Glutamatergic neuron (in vitro differentiated cells): ENCODE measurements at regions not wholly inside any gene's neighbourhood (a gene's known extent, or its start where the extent isn't known, plus 50 kb on each side); places are given as distances from the start of the nearest gene placed in this dataset.

Experiments
- DNase-seq: peaks from one replicate; pipeline ENCODE4 v3.0.0; 2022
- H3K27ac Mint-ChIP-seq: one replicate; pipeline ENCODE4 v1.8.0; 2020; ENCODE audit warnings: mild to moderate bottlenecking, mixed read lengths, inconsistent platforms; ENCODE audit not compliant: unreplicated experiment
- H3K27me3 Mint-ChIP-seq: one replicate; pipeline ENCODE4 v1.8.0; 2020; ENCODE audit warnings: mild to moderate bottlenecking, moderate library complexity, mixed read lengths, inconsistent platforms; ENCODE audit not compliant: unreplicated experiment
- H3K36me3 Mint-ChIP-seq: one replicate; pipeline ENCODE4 v1.8.0; 2020; ENCODE audit warnings: mild to moderate bottlenecking, mixed read lengths, inconsistent platforms; ENCODE audit not compliant: unreplicated experiment
- H3K4me1 Mint-ChIP-seq: one replicate; pipeline ENCODE4 v1.8.0; 2020; ENCODE audit warnings: mild to moderate bottlenecking, low read depth, mixed read lengths, inconsistent platforms; ENCODE audit not compliant: unreplicated experiment
- H3K4me3 Mint-ChIP-seq: one replicate; pipeline ENCODE4 v1.8.0; 2020; ENCODE audit warnings: mild to moderate bottlenecking, mixed read lengths, inconsistent platforms; ENCODE audit not compliant: unreplicated experiment
- H3K9me3 Mint-ChIP-seq: one replicate; pipeline ENCODE4 v1.8.0; 2020; ENCODE audit warnings: mild to moderate bottlenecking, moderate library complexity, mixed read lengths, inconsistent platforms; ENCODE audit not compliant: unreplicated experiment
- CTCF ChIP-seq: fragments of 200-600 bp; sonication (generic); IDR thresholded peaks from one replicate; pipeline ENCODE4 v1.5.0; 2021; ENCODE audit not compliant: partially characterized antibody, unreplicated experiment

GRCh38 chr5:67319935-67320725 lies 123.5 kb upstream of the CD180 start:
- TF ChIP-seq CTCF: no peak
- peaks cover 5% of the 10 kb centered on the region for H3K36me3 Mint-ChIP-seq
- DNase-seq: no peak
- H3K27me3 Mint-ChIP-seq: peaks cover 3% of the 10 kb centered on the region
- H3K9me3 Mint-ChIP-seq: no peaks in the 10 kb centered on the region
- H3K4me1 Mint-ChIP-seq: peaks cover 4% of the 10 kb centered on the region
- no peak overlapping the region for H3K4me3 Mint-ChIP-seq
- H3K27ac Mint-ChIP-seq: no peak overlapping the region

- H3K27ac Mint-ChIP-seq: no peak overlapping the region
- H3K4me3 Mint-ChIP-seq: no peak overlapping the region
- peaks cover 4% of the 10 kb centered on the region for H3K4me1 Mint-ChIP-seq
- no peaks in the 10 kb centered on the region for H3K9me3 Mint-ChIP-seq
- H3K27me3 Mint-ChIP-seq: peaks cover 3% of the 10 kb centered on the region
- DNase-seq: no peak
- H3K36me3 Mint-ChIP-seq: peaks cover 5% of the 10 kb centered on the region
- TF ChIP-seq CTCF: no peak
Measured at GRCh38 chr5:67318746-67319145, 122.1 kb upstream of the CD180 start.

GRCh38 chr5:67317603-67318002 lies 121.0 kb upstream of the CD180 start:
- Mint-ChIP-seq H3K9me3 (no peaks in the 10 kb centered on the region), H3K36me3 (peaks cover 5% of the 10 kb centered on the region), H3K4me1 (peaks cover 4% of the 10 kb centered on the region), H3K27me3 (peaks cover 3% of the 10 kb centered on the region), H3K4me3 (no peak overlapping the region), H3K27ac (no peak overlapping the region)
- no peak for DNase-seq
- TF ChIP-seq CTCF: no peak

- H3K27me3 Mint-ChIP-seq: peaks cover 3% of the 10 kb centered on the region
- peaks cover 5% of the 10 kb centered on the region for H3K36me3 Mint-ChIP-seq
- no peak overlapping the region for H3K4me3 Mint-ChIP-seq
- no peak for TF ChIP-seq CTCF
- H3K9me3 Mint-ChIP-seq: peaks cover 2% of the 10 kb centered on the region
- no peak for DNase-seq
- peaks cover 4% of the 10 kb centered on the region for H3K4me1 Mint-ChIP-seq
- H3K27ac Mint-ChIP-seq: no peak overlapping the region
Measured at GRCh38 chr5:67316695-67317094, 120.1 kb upstream of the CD180 start.
